Keratinocyte (primary cell): ENCODE measurements at regions not wholly inside any gene's neighbourhood (a gene's known extent, or its start where the extent isn't known, plus 50 kb on each side); places are given as distances from the start of the nearest gene placed in this dataset.

ENCODE experiments used
- DNase-seq: peaks from one replicate; pipeline ENCODE4 v3.0.0-alpha.2; 2011; ENCODE audit warnings: low read depth, missing footprints, low spot score
- FAIRE-seq: peaks from 2 replicates; lab custom pipeline; 2011; peaks lifted over from hg19 to GRCh38; lab: Jason Lieb, UNC
- H2AFZ ChIP-seq: 2 replicates; pipeline ENCODE4 v1.6.0; 2012; ENCODE audit warnings: low read length, control low read depth, inconsistent platforms; ENCODE audit not compliant: control insufficient read depth
- H3K27ac ChIP-seq: 2 replicates; pipeline ENCODE4 v1.5.1; 2011; ENCODE audit warnings: low read length; ENCODE audit not compliant: control insufficient read depth, insufficient read depth
- H3K27me3 ChIP-seq: 3 replicates; pipeline ENCODE4 v1.6.0; 2011; ENCODE audit warnings: low read length; ENCODE audit not compliant: control insufficient read depth, insufficient read depth; ENCODE audit errors: extremely low read depth
- H3K36me3 ChIP-seq, 2 experiments: 2 replicates in 1 of 2; 3 replicates in 1 of 2; pipeline ENCODE4 v1.5.1; 2011; ENCODE audit warnings: low read length in 2 of 2, mild to moderate bottlenecking in 1 of 2; ENCODE audit not compliant: control insufficient read depth in 2 of 2, insufficient read depth in 2 of 2; ENCODE audit errors: extremely low read depth in 1 of 2
- H3K4me1 ChIP-seq: 3 replicates; pipeline ENCODE4 v1.5.1; 2011; ENCODE audit warnings: low read length; ENCODE audit not compliant: control insufficient read depth, insufficient read depth; ENCODE audit errors: extremely low read depth
- H3K4me2 ChIP-seq: 3 replicates; pipeline ENCODE4 v1.6.0; 2011; ENCODE audit warnings: low read depth, low read length; ENCODE audit not compliant: control insufficient read depth, insufficient read depth; ENCODE audit errors: extremely low read depth
- H3K4me3 ChIP-seq, 3 experiments: fragments of 200-600 bp in 1 of 3; sonication (generic) in 1 of 3; 2 replicates in 2 of 3; 3 replicates in 1 of 3; pipeline ENCODE4 v1.5.1; 2011 to 2016; ENCODE audit warnings: low read length in 3 of 3, mild to moderate bottlenecking in 3 of 3, control low read depth in 2 of 3, inconsistent platforms in 1 of 3, low read depth in 1 of 3, mixed read lengths in 1 of 3, mixed run types in 1 of 3, moderate library complexity in 1 of 3; ENCODE audit not compliant: control insufficient read depth in 2 of 3, insufficient read depth in 2 of 3; ENCODE audit errors: extremely low read depth in 1 of 3
- H3K79me2 ChIP-seq: 2 replicates; pipeline ENCODE4 v1.6.0; 2012; ENCODE audit warnings: low read length; ENCODE audit not compliant: control insufficient read depth, insufficient read depth
- H3K9ac ChIP-seq: 3 replicates; pipeline ENCODE4 v1.6.0; 2011; ENCODE audit warnings: low read length; ENCODE audit not compliant: control insufficient read depth, insufficient read depth; ENCODE audit errors: extremely low read depth
- H3K9me1 ChIP-seq: 3 replicates; pipeline ENCODE4 v1.6.0; 2011; ENCODE audit warnings: low read length; ENCODE audit not compliant: control insufficient read depth, insufficient read depth; ENCODE audit errors: extremely low read depth
- H3K9me3 ChIP-seq: 2 replicates; pipeline ENCODE4 v1.5.1; 2012; ENCODE audit warnings: low read depth, low read length; ENCODE audit not compliant: control insufficient read depth
- H4K20me1 ChIP-seq: 3 replicates; pipeline ENCODE4 v1.6.0; 2011; ENCODE audit warnings: low read length; ENCODE audit not compliant: control insufficient read depth, insufficient read depth; ENCODE audit errors: extremely low read depth
- EZH2 ChIP-seq: IDR thresholded peaks from one replicate; pipeline ENCODE4 v1.6.1; 2012; ENCODE audit warnings: inconsistent platforms, mild to moderate bottlenecking, low read length, moderate library complexity
- dilution Hi-C: fragments of 300-500 bp; cut with MboI; formaldehyde crosslinking; loops from one replicate; pipeline ENCODE4 v1.7.0; 2020; ENCODE audit warnings: low sequenced_read_pairs; ENCODE audit not compliant: extremely low pct_ligation_motif_present
- TF ChIP-seq, protein P1 (sequence below), 3 experiments: IDR thresholded peaks in 1 of 3; conservative IDR thresholded peaks in 1 of 3; optimal IDR thresholded peaks in 1 of 3; 2 replicates in 2 of 3; 3 replicates in 1 of 3; pipeline versions ENCODE3 to v1.5.1; 2011; ENCODE audit warnings: low read length in 3 of 3, mild to moderate bottlenecking in 3 of 3, moderate library complexity in 2 of 3, control low read depth in 1 of 3, inconsistent platforms in 1 of 3; ENCODE audit not compliant: insufficient read depth in 2 of 3; ENCODE audit errors: extremely low read depth in 1 of 3

DNA sequence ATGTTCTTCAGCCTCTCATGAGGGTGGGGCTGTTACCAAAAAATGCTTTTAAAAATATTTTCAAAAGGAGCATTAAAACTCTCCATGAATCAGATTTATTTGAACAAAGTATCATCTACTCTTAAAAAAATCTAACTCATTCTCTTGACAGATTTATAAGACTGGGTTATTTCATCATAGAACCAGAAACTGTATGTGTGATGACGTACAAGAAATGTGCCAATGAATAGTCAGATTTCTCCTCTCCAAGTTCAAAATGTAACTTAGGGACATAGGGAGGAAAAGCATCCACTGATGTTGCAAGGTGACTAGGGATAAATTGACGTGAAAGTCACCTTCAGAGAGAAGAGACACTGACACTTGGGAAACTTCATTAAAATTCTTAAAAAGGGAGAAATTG is 89.1 kb upstream of the CLNK start:
- dilution Hi-C loops, result no loop called here
- H2AFZ ChIP-seq, result no peak overlapping the region
- no peak for FAIRE-seq

DNA sequence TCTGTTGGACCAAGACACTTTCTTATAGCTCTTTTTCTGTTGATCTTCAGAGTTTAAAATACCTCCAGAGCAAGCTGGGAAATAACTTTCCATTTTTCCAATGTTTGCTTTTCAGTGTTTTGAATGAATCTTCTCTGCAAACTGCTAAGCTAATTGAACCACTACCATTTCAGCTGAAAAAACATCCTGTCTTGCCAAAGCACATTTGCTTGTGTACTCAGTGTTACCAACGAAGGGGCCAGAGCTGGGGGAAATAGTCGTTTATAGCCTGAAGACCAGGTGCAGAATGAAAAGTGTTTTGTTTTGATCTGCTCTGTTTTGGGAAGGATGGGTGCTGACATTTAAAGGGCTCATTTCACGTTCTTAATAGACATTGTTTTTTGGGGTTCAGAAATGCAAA is 88.4 kb upstream of the CLNK start:
- Histone ChIP-seq H4K20me1 (no peaks in the 10 kb centered on the region), H3K4me3 (no peak overlapping the region), H3K27me3 (no peaks in the 10 kb centered on the region), H3K79me2 (no peaks in the 10 kb centered on the region), H3K4me1 (no peaks in the 10 kb centered on the region), H3K36me3 (no peaks in the 10 kb centered on the region), H3K9ac (no peak overlapping the region), H3K9me1 (no peaks in the 10 kb centered on the region), H3K27ac (no peak overlapping the region), H2AFZ (no peak overlapping the region), H3K4me2 (no peak overlapping the region), H3K9me3 (no peaks in the 10 kb centered on the region)
- dilution Hi-C loops, result no loop called here
- FAIRE-seq, result no peak
- no peak for DNase-seq
- TF ChIP-seq, protein P1, sequence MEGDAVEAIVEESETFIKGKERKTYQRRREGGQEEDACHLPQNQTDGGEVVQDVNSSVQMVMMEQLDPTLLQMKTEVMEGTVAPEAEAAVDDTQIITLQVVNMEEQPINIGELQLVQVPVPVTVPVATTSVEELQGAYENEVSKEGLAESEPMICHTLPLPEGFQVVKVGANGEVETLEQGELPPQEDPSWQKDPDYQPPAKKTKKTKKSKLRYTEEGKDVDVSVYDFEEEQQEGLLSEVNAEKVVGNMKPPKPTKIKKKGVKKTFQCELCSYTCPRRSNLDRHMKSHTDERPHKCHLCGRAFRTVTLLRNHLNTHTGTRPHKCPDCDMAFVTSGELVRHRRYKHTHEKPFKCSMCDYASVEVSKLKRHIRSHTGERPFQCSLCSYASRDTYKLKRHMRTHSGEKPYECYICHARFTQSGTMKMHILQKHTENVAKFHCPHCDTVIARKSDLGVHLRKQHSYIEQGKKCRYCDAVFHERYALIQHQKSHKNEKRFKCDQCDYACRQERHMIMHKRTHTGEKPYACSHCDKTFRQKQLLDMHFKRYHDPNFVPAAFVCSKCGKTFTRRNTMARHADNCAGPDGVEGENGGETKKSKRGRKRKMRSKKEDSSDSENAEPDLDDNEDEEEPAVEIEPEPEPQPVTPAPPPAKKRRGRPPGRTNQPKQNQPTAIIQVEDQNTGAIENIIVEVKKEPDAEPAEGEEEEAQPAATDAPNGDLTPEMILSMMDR (optimal IDR thresholded peaks at IDR 0.05 in 1 of 3, IDR thresholded peaks at IDR 0.05 in 1 of 3, conservative IDR thresholded peaks at IDR 0.05 in 1 of 3; ENCODE audit: extremely low read depth in 1 of 3, insufficient read depth in 2 of 3, low read length in 3 of 3), result no peak
- TF ChIP-seq EZH2, result no peak

More for the DNA sequence above, 89.1 kb upstream of the CLNK start:
- H3K9me3 ChIP-seq, result no peaks in the 10 kb centered on the region
- H3K79me2 ChIP-seq, result no peaks in the 10 kb centered on the region
- H3K27ac ChIP-seq, result no peak overlapping the region
- H4K20me1 ChIP-seq, result no peaks in the 10 kb centered on the region
- H3K4me3 ChIP-seq, result no peak overlapping the region
- H3K27me3 ChIP-seq, result no peaks in the 10 kb centered on the region
- no peaks in the 10 kb centered on the region for H3K36me3 ChIP-seq
- no peaks in the 10 kb centered on the region for H3K4me1 ChIP-seq
- TF ChIP-seq, protein P1 (optimal IDR thresholded peaks at IDR 0.05 in 1 of 3, IDR thresholded peaks at IDR 0.05 in 1 of 3, conservative IDR thresholded peaks at IDR 0.05 in 1 of 3; ENCODE audit: extremely low read depth in 1 of 3, insufficient read depth in 2 of 3, low read length in 3 of 3), result no peak
- no peak for TF ChIP-seq EZH2
- no peak overlapping the region for H3K4me2 ChIP-seq
- no peak for DNase-seq
- H3K9ac ChIP-seq, result no peak overlapping the region
- no peaks in the 10 kb centered on the region for H3K9me1 ChIP-seq
